Neuronal stem cell (in vitro differentiated cells): ENCODE measurements at regions not wholly inside any gene's neighbourhood (a gene's known extent, or its start where the extent isn't known, plus 50 kb on each side); places are given as distances from the start of the nearest gene placed in this dataset.

ENCODE experiments used
- DNase-seq: peaks from one replicate; pipeline ENCODE4 v3.0.0-alpha.2; 2013; ENCODE audit warnings: low spot score
- H2AFZ ChIP-seq: one replicate; pipeline ENCODE4 v1.6.1; 2013; ENCODE audit warnings: mild to moderate bottlenecking, low read length, inconsistent platforms
- H2AK5ac ChIP-seq: 2 replicates; pipeline ENCODE4 v1.6.1; 2013; ENCODE audit warnings: low read depth, mild to moderate bottlenecking, inconsistent platforms, low read length, moderate library complexity, mixed read lengths
- H2BK120ac ChIP-seq: 2 replicates; pipeline ENCODE4 v1.6.1; 2013; ENCODE audit warnings: low read depth, mild to moderate bottlenecking, inconsistent platforms, low read length, moderate library complexity, mixed read lengths
- H2BK12ac ChIP-seq: one replicate; pipeline ENCODE4 v1.6.1; 2013; ENCODE audit warnings: low read length, inconsistent platforms
- H2BK15ac ChIP-seq: 2 replicates; pipeline ENCODE4 v1.6.1; 2013; ENCODE audit warnings: mild to moderate bottlenecking, low read length, inconsistent platforms, mixed read lengths
- H2BK5ac ChIP-seq: one replicate; pipeline ENCODE4 v1.6.1; 2013; ENCODE audit warnings: inconsistent platforms, mild to moderate bottlenecking, low read length, moderate library complexity
- H3K14ac ChIP-seq: one replicate; pipeline ENCODE4 v1.6.1; 2013; ENCODE audit warnings: low read length, inconsistent platforms
- H3K18ac ChIP-seq: 2 replicates; pipeline ENCODE4 v1.6.1; 2013; ENCODE audit warnings: low read length, inconsistent platforms
- H3K23ac ChIP-seq: 2 replicates; pipeline ENCODE4 v1.6.1; 2013; ENCODE audit warnings: low read depth, mild to moderate bottlenecking, mixed read lengths, low read length, inconsistent platforms; ENCODE audit not compliant: poor library complexity
- H3K27ac ChIP-seq: replicated peaks from 3 replicates; pipeline ENCODE4 v1.5.1; 2013; ENCODE audit warnings: low read length, inconsistent platforms
- H3K27me3 ChIP-seq, 3 experiments: 2 replicates each; pipeline ENCODE4 v1.6.1; 2013; ENCODE audit warnings: low read length in 3 of 3, mild to moderate bottlenecking in 2 of 3, inconsistent platforms in 1 of 3, low read depth in 1 of 3, mixed read lengths in 1 of 3, moderate library complexity in 1 of 3; ENCODE audit not compliant: control insufficient read depth in 3 of 3, insufficient read depth in 3 of 3
- H3K36me3 ChIP-seq, 2 donors: replicated peaks in 1 of 2; 2 replicates each; pipeline ENCODE4 v1.6.1; 2013; ENCODE audit warnings: low read length in 2 of 2; ENCODE audit not compliant: control insufficient read depth in 2 of 2, insufficient read depth in 2 of 2
- H3K4ac ChIP-seq: 2 replicates; pipeline ENCODE4 v1.6.1; 2013; ENCODE audit warnings: inconsistent platforms, mild to moderate bottlenecking, low read length, moderate library complexity
- H3K4me1 ChIP-seq, 2 donors: 1 replicate in 1 of 2; 2 replicates in 1 of 2; pipeline ENCODE4 v1.6.1; 2013; ENCODE audit warnings: low read length in 2 of 2, low read depth in 1 of 2; ENCODE audit not compliant: control insufficient read depth in 2 of 2, insufficient read depth in 1 of 2
- H3K4me2 ChIP-seq: one replicate; pipeline ENCODE4 v1.6.1; 2013; ENCODE audit warnings: mild to moderate bottlenecking, low read length, inconsistent platforms; ENCODE audit not compliant: insufficient read depth, poor library complexity, severe bottlenecking
- H3K4me3 ChIP-seq, 2 donors: 2 replicates each; pipeline ENCODE4 v1.5.1; 2013; ENCODE audit warnings: low read length in 2 of 2, mild to moderate bottlenecking in 2 of 2, inconsistent platforms in 1 of 2, moderate library complexity in 1 of 2
- H3K79me1 ChIP-seq: one replicate; pipeline ENCODE4 v1.6.1; 2013; ENCODE audit warnings: low read depth, mild to moderate bottlenecking, inconsistent platforms, low read length, moderate library complexity
- H3K9ac ChIP-seq: one replicate; pipeline ENCODE4 v1.6.1; 2013; ENCODE audit warnings: mild to moderate bottlenecking, low read depth, low read length, inconsistent platforms; ENCODE audit not compliant: poor library complexity
- H3K9me3 ChIP-seq, 2 donors: replicated peaks in 1 of 2; 2 replicates each; pipeline versions ENCODE3 to v1.6.1; 2013; ENCODE audit warnings: low read length in 2 of 2, mild to moderate bottlenecking in 2 of 2, inconsistent platforms in 1 of 2, low read depth in 1 of 2, mixed read lengths in 1 of 2, moderate library complexity in 1 of 2; ENCODE audit not compliant: control insufficient read depth in 2 of 2, insufficient read depth in 1 of 2
- H4K8ac ChIP-seq: one replicate; pipeline ENCODE4 v1.6.1; 2013; ENCODE audit warnings: low read depth, mild to moderate bottlenecking, inconsistent platforms, low read length, moderate library complexity
- H4K91ac ChIP-seq: one replicate; pipeline ENCODE4 v1.6.1; 2013; ENCODE audit warnings: low read length, low read depth, mild to moderate bottlenecking, inconsistent platforms; ENCODE audit not compliant: poor library complexity
- WGBS, 2 donors: extraction: QIAGEN DNeasy Blood & Tissue Kit; methylation state at CpG; one replicate each; pipeline ENCODE4 v1.1.7; 2013; ENCODE audit warnings: missing lambda C conversion rate in 2 of 2, mixed read lengths in 1 of 2; ENCODE audit not compliant: insufficient read length in 2 of 2, insufficient replicate concordance in 1 of 2; ENCODE audit errors: extremely low coverage in 2 of 2; 5-methylcytosine and 5-hydroxymethylcytosine counted together

DNA sequence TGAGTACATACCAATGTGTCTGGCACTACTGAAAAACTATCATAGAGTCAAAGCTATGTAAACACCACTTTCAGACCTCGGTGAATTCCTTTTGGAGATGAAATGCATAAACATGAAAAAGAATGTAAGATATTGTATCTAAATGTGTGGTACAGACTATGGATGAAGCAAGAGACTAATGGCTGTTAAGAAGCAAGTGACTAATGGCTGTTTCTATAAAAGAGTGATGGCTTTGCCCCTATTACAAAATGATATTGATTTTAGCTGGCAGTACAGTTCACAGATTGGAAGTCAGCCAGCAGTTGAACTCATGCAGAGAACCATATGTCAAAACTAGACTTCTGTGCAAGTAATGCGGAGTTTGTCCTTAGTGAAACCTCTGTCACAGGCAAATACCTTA, 359.3 kb downstream of the GRXCR1 start:
- Histone ChIP-seq H4K91ac (no peak overlapping the region), H3K9me3 (no peaks in the 10 kb centered on the region), H3K23ac (no peak overlapping the region), H3K4ac (no peak overlapping the region), H3K27ac (no peak overlapping the region), H3K14ac (no peak overlapping the region), H3K4me1 (no peaks in the 10 kb centered on the region), H2BK12ac (no peak overlapping the region), H2BK5ac (no peak overlapping the region), H3K36me3 (no peaks in the 10 kb centered on the region), H2BK15ac (no peak overlapping the region), H2AFZ (no peak overlapping the region), H2BK120ac (no peak overlapping the region), H2AK5ac (no peak overlapping the region), H4K8ac (no peak overlapping the region), H3K9ac (no peak overlapping the region), H3K79me1 (no peaks in the 10 kb centered on the region), H3K4me2 (no peak overlapping the region), H3K27me3 (no peaks in the 10 kb centered on the region), H3K18ac (no peak overlapping the region), H3K4me3 (no peak overlapping the region)
- DNase-seq = no peak
- no CpG with 5 or more reads among the region's 2 CpGs for WGBS, 2 donors

GRCh38 chr4:43253541-43253940, 361.0 kb downstream of the GRXCR1 start:
- Histone ChIP-seq H3K14ac (no peak overlapping the region), H2AK5ac (no peak overlapping the region), H2AFZ (no peak overlapping the region), H3K4me2 (no peak overlapping the region), H3K36me3 (no peaks in the 10 kb centered on the region), H2BK5ac (no peak overlapping the region), H3K79me1 (no peaks in the 10 kb centered on the region), H2BK120ac (no peak overlapping the region), H3K27ac (no peak overlapping the region), H3K27me3 (no peaks in the 10 kb centered on the region), H3K9me3 (no peaks in the 10 kb centered on the region), H2BK12ac (no peak overlapping the region), H2BK15ac (no peak overlapping the region), H3K18ac (no peak overlapping the region), H4K8ac (no peak overlapping the region), H3K23ac (no peak overlapping the region), H3K4me3 (no peak overlapping the region), H3K9ac (no peak overlapping the region), H4K91ac (no peak overlapping the region), H3K4ac (no peak overlapping the region), H3K4me1 (no peaks in the 10 kb centered on the region)
- DNase-seq = no peak

DNA sequence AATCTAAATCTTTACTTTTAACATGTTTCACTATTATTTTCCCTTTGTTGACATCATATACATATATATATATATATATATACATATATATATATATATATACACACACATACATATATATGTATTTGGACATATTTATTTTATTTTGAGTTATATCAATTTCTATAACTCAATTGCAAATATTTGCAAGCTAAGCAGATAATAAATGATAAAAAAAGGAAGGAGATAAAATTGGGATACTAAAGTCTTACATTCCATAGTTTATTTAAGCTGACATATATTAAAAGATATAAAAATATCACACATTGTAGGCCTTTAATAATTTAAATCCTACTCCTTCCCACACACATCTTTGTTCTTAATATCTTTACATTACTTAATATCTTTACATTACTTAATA, 372.2 kb downstream of the GRXCR1 start:
- H3K9ac ChIP-seq = no peak overlapping the region
- no peak overlapping the region for H3K27ac ChIP-seq
- no peak overlapping the region for H2BK12ac ChIP-seq
- no peak overlapping the region for H3K14ac ChIP-seq
- H2BK120ac ChIP-seq = no peak overlapping the region
- H3K36me3 ChIP-seq = no peaks in the 10 kb centered on the region
- no peak overlapping the region for H3K18ac ChIP-seq
- H3K4me1 ChIP-seq = no peaks in the 10 kb centered on the region
- H3K4ac ChIP-seq = no peak overlapping the region
- no peak for DNase-seq
- H3K4me3 ChIP-seq = no peak overlapping the region
- no peak overlapping the region for H4K91ac ChIP-seq
- H4K8ac ChIP-seq = no peak overlapping the region
- no peak overlapping the region for H3K23ac ChIP-seq
- no peak overlapping the region for H2BK5ac ChIP-seq
- no peaks in the 10 kb centered on the region for H3K9me3 ChIP-seq
- H3K79me1 ChIP-seq = no peaks in the 10 kb centered on the region
- H3K27me3 ChIP-seq = no peaks in the 10 kb centered on the region
- no peak overlapping the region for H2AK5ac ChIP-seq
- H2AFZ ChIP-seq = no peak overlapping the region
- H3K4me2 ChIP-seq = no peak overlapping the region
- H2BK15ac ChIP-seq = no peak overlapping the region

DNA sequence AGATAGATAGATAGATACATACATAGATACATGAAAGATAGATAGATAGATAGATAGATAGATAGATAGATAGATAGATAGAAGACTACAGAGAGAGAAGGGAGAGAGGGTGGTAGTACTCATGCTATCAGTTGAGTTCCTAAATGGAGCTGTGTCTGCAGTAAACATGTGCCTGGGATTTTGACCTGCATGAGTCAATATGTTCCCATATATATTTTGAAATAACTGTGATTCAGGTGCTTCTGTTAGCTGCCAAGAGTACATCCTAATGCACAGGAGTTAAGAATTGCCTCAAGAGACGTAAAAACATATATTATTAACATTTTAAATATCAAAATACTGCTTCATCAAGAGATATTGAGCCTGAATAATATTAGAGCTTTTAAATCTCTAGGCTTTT, 379.4 kb downstream of the GRXCR1 start:
- H4K91ac ChIP-seq = no peak overlapping the region

More for the DNA sequence above, 379.4 kb downstream of the GRXCR1 start:
- Histone ChIP-seq H3K79me1 (no peaks in the 10 kb centered on the region), H3K4me3 (no peak overlapping the region), H3K27ac (no peak overlapping the region), H3K18ac (no peak overlapping the region), H2BK5ac (no peak overlapping the region), H3K36me3 (no peaks in the 10 kb centered on the region), H3K4me1 (no peaks in the 10 kb centered on the region), H3K4me2 (no peak overlapping the region), H3K4ac (no peak overlapping the region), H2BK15ac (no peak overlapping the region), H2AFZ (no peak overlapping the region), H2BK120ac (no peak overlapping the region), H3K23ac (no peak overlapping the region), H3K9me3 (no peaks in the 10 kb centered on the region), H2AK5ac (no peak overlapping the region), H3K9ac (no peak overlapping the region), H3K27me3 (no peaks in the 10 kb centered on the region), H2BK12ac (no peak overlapping the region), H3K14ac (no peak overlapping the region), H4K8ac (no peak overlapping the region)
- DNase-seq = no peak
- WGBS, 2 donors = no CpG with 5 or more reads among the region's 1 CpG
